GDM1 (cell line): ENCODE measurements at regions not wholly inside any gene's neighbourhood (a gene's known extent, or its start where the extent isn't known, plus 50 kb on each side); places are given as distances from the start of the nearest gene placed in this dataset.

ENCODE experiments used
- DNase-seq: peaks from one replicate; lab custom pipeline; 2025; lab: John Stamatoyannopoulos, UW

GRCh38 chr14:58846682-58847465 lies 209.1 kb downstream of the DACT1 start:
- DNase-seq: no peak

GRCh38 chr14:58848365-58848764 lies 210.6 kb downstream of the DACT1 start:
- DNase-seq: no peak

- DNase-seq: no peak
Measured at GRCh38 chr14:58849601-58850000, 211.8 kb downstream of the DACT1 start.

GRCh38 chr14:58850011-58850410 lies 212.2 kb downstream of the DACT1 start:
- no peak for DNase-seq

- no peak for DNase-seq
Measured at GRCh38 chr14:58861586-58861985, 223.8 kb downstream of the DACT1 start.

GRCh38 chr14:58862416-58863160 lies 224.8 kb downstream of the DACT1 start:
- no peak for DNase-seq

GRCh38 chr14:58863661-58864345 lies 226.0 kb downstream of the DACT1 start:
- DNase-seq: no peak

GRCh38 chr14:58864751-58865513 lies 227.2 kb downstream of the DACT1 start:
- DNase-seq: no peak

GRCh38 chr14:58865514-58866281 lies 227.9 kb downstream of the DACT1 start:
- no peak for DNase-seq

GRCh38 chr14:58866391-58866790 lies 228.6 kb downstream of the DACT1 start:
- no peak for DNase-seq

GRCh38 chr14:58870961-58871360 lies 233.2 kb downstream of the DACT1 start:
- no peak for DNase-seq

GRCh38 chr14:58871573-58871972 lies 233.8 kb downstream of the DACT1 start:
- no peak for DNase-seq

GRCh38 chr14:58872061-58872460 lies 234.3 kb downstream of the DACT1 start:
- no peak for DNase-seq

- no peak for DNase-seq
Measured at GRCh38 chr14:58873228-58873953, 235.6 kb downstream of the DACT1 start.

- DNase-seq: no peak
Measured at GRCh38 chr14:58875613-58876012, 237.9 kb downstream of the DACT1 start.

GRCh38 chr14:58876608-58877007 lies 238.8 kb downstream of the DACT1 start:
- DNase-seq: no peak

- DNase-seq: no peak
Measured at GRCh38 chr14:58878439-58879139, 240.8 kb downstream of the DACT1 start.

GRCh38 chr14:58881433-58881832 lies 243.7 kb downstream of the DACT1 start:
- no peak for DNase-seq

- DNase-seq: no peak
Measured at GRCh38 chr14:58882577-58883018, 244.8 kb downstream of the DACT1 start.

GRCh38 chr14:58884442-58884841 lies 246.7 kb downstream of the DACT1 start:
- no peak for DNase-seq
